Stimulated activated CD4-positive, alpha-beta T cell treated with anti-CD3 and anti-CD28 coated beads, Interleukin-12 subunit alpha, Interleukin-12 subunit beta, amount 100 ng/mL, for 48 hours (primary cell): ENCODE measurements at regions not wholly inside any gene's neighbourhood (a gene's known extent, or its start where the extent isn't known, plus 50 kb on each side); places are given as distances from the start of the nearest gene placed in this dataset.
"Not testable (repeated sequence)": the region's sequence is repeated elsewhere in the genome, so short reads cannot be mapped to it uniquely, and the experiment has no call there.

ENCODE experiments used
- DNase-seq, 3 donors: peaks; one replicate each; pipeline ENCODE4 v3.0.0-alpha.2; 2020; ENCODE audit warnings: low read depth in 2 of 3, low spot score in 1 of 3

- DNase-seq, result no peak
Observed at GRCh38 chr14:85856430-85856829, 326.5 kb downstream of the FLRT2 start.

GRCh38 chr14:85853996-85854526 is 324.1 kb downstream of the FLRT2 start:
- DNase-seq, result no peak

DNA sequence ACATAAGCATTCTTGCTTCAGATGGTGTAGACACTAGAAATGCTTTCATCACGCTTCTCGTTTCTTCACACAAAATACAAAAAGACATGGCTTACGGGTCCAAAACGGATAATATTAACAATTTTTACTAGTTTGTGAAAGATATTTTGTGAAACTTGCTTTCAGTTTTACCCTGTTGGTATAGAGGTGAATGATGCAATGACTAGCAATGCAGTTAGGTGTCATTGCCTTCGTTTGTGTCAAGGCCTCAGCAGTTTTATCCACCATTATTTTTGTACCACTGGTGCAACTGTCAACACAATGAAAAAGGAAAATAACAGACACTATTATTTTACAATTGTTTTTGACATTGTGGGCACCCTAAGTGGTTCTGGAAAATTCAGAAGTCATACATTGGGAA is 323.0 kb downstream of the FLRT2 start:
- DNase-seq, result no peak

- not testable (repeated sequence) for DNase-seq
Observed at GRCh38 chr14:85852123-85852522, 322.2 kb downstream of the FLRT2 start.

- DNase-seq, result not testable (repeated sequence)
Observed at GRCh38 chr14:85830549-85830948, 300.6 kb downstream of the FLRT2 start.

DNA sequence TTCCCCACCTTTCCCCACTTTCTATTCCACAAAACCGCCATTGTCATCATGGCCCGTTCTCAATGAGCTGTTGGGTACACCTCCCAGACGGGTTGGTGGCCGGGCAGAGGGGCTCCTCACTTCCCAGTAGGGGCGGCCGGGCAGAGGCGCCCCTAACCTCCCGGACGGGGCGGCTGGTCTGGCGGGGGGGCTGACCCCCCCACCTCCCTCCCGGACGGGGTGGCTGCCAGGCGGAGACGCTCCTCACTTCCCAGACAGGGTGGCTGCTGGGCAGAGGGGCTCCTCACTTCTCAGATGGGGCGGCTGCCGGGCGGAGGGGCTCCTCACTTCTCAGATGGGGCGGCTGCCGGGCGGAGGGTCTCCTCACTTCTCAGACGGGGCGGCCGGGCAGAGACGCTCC is 299.7 kb downstream of the FLRT2 start:
- DNase-seq, result not testable (repeated sequence)

- no peak for DNase-seq
Observed at GRCh38 chr14:85824526-85824925, 294.6 kb downstream of the FLRT2 start.

DNA sequence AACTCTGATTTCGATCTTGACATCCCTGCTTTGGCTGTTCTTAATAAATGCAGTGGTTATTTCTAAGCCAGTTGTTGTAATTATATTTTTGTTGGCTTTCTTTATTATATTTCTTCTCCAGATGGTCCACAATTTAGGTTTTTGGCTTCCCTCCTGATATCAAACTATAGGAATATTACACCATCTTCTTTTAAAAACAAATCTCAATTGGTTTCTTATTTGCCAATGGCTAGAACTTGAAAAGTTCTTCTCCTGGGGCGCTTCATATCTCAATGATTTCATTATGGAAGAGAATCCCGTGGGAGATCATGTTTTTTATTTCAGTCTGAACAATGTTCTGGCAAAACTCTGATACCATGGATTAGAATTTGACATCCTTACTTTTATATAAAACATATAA is 292.3 kb downstream of the FLRT2 start:
- DNase-seq, result no peak

DNA sequence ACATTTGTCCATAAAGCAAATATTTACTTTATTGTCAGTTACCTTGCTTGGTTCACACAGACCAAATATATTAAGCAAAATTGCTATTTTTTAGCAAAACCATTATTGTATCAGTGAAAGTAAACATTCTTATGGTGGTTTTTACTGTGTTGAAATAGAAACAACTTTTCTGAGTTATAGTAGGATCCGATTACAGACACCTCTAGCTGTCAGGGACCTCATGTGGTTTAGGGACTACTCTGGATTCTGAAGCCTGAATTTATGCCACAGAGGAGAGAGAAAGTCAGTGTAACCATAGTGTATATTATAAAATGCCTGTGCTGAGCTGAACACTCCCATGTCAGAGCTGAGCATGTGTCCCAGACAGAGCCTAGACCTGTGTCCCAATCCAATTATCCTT is 287.5 kb downstream of the FLRT2 start:
- DNase-seq, result no peak

DNA sequence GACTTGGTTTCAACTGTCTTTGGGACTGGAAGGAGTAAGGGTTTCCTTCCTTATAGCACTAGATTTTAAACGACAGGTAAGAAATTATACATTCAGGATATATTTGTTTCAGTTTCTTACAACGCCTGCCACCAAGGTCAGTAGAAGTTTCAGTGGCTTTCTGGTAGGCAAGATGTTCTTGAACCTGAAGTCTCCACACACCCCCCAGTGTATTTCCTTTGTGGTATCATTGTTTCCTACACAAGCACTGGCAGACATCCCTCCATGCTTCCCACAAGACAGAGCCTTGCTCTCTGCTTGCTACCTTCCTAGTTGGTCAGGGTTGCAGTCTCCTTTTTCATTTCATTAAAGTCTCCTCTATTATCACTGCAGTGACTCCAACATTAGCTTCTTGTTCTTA is 283.1 kb downstream of the FLRT2 start:
- DNase-seq, result no peak

DNA sequence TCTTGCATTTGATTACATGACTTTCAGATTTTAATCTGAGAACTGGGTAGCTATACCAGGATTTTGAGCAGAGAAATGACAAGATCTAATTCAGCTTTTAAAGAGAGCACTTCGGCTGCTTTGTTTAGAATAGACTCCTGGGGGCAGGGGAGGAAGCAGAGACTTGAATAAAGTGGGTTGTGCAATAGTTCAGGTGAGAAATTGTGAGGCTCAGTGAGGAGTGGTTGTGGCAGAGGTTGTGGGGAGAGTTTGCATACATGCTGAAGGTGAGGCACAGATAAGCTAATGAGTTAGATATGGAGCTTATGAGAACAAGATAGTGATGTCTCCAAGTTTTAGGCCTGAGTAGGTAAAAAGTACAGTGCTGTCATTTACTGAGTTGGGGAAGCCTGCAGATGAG is 281.4 kb downstream of the FLRT2 start:
- DNase-seq, result no peak

- no peak for DNase-seq
Observed at GRCh38 chr14:85799668-85800067, 269.7 kb downstream of the FLRT2 start.

DNA sequence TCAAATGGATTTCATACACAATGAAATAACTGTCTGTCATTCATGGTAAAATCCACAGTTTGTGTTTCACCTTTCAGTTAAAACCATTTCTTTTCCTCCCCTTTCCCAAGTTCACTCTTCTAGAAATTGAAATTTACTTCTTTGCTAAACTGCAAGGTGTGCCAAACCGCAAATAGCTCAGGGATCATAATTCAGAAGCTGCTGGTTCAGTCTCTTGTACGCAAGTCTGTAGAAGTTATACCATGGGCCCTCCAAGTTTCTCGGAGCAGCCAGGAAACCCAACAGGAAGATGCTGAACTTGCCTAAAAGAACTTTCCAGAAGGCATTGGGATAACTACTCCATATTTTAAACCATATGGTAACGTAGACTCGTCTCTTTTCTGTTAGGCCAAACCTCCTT is 268.9 kb downstream of the FLRT2 start:
- no peak for DNase-seq

DNA sequence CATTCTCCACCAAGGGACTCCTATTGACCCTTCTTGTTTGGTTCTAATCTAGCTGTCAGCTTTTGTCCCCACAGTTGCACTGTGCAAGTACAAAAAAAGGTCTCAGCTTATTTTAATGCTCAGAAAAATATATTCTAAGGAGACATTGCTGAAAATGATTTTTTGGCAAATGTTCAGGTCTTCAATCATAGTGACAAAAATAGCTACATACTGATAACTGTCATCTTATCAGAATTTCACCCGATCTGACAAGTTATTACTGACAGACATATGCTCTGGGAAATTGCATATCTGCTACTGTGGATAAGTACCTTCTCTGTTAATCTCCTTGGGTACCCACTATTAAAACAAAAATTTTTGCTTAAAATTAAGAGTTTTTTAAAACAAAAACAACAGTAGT is 263.6 kb downstream of the FLRT2 start:
- no peak for DNase-seq

DNA sequence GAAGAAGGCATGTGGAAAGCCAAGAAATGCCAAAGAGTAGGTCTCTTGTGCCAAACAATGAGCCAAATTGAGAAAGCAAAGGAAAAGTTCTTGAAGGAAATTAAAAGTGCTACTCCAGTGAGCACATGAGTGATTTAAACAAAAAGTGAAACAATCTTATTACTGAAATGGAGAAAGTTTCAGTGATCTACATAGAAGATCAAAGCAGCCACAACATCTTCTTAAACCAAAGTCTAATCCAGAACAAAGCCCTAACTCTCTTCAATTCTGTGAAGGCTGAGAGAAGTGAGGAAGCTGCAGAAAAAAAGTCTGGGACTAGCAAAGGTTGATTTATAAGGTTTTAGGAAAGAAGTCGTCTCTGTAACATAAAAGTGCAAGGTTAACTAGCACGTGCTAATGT is 259.6 kb downstream of the FLRT2 start:
- DNase-seq, result no peak

- DNase-seq, result no peak
Observed at GRCh38 chr14:85788470-85789233, 258.7 kb downstream of the FLRT2 start.

GRCh38 chr14:85766295-85766694 is 236.4 kb downstream of the FLRT2 start:
- DNase-seq, result no peak

DNA sequence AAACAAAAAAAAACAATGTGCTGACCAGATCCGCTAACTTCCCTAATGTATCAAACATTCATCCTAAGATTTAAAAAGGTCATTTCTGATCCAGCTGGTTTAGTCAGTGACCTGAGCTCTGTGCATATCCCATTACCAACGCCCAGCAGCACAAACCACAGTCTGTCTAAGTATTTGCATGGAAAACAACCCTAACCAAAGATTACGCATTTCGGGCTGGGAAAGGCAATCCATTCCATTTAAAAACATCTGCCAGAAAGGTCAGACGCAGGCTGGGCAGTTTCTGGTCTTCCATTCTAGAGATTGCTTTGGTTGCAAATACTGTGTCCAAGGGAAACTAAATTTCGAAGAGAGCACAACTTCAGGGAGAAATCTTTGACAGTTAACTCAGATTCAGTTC is 234.9 kb downstream of the FLRT2 start:
- no peak for DNase-seq

- no peak for DNase-seq
Observed at GRCh38 chr14:85762526-85762925, 232.6 kb downstream of the FLRT2 start.

DNA sequence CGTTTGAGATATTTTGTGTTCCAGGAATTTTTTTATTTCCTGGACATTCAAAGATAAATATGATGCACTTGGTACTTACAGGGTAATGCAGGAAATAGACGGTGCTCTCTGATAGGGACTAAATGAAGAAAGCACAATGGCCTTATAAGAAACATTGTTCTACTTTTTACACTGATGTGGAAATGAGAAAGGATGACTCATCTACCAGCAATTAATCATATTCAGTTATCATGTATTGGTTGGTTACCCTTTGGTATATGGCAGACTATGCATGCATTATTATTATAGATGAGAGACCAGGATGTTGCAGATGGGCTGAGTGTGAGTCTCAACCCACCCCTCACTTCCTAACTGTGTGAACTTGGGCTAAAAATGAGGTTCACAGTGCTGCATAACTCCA is 222.2 kb downstream of the FLRT2 start:
- no peak for DNase-seq

DNA sequence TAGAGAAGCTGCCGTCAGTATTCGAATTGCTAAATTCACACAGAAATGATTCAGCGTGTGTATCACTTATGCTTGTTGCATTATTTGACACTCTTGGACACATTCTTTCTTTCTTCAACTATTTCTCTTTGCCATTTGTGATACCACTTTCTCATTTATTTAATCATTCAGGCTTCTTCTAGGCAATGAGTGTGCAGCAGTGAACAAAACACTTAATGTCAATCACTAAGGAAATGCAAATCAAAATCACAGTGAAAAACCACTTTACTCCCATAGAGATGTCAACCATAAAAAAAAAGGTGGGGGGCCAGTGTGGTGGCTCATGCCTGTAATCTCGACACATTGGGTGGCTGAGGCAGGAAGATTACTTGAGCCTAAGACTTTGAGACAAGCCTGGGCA is 214.6 kb downstream of the FLRT2 start:
- no peak for DNase-seq

- DNase-seq, result no peak
Observed at GRCh38 chr14:85732031-85732430, 202.1 kb downstream of the FLRT2 start.

GRCh38 chr14:85731186-85731585 is 201.2 kb downstream of the FLRT2 start:
- no peak for DNase-seq
